ENCODE measurements at regions not wholly inside any gene's neighbourhood (a gene's known extent, or its start where the extent isn't known, plus 50 kb on each side); places are given as distances from the start of the nearest gene placed in this dataset.

DNA sequence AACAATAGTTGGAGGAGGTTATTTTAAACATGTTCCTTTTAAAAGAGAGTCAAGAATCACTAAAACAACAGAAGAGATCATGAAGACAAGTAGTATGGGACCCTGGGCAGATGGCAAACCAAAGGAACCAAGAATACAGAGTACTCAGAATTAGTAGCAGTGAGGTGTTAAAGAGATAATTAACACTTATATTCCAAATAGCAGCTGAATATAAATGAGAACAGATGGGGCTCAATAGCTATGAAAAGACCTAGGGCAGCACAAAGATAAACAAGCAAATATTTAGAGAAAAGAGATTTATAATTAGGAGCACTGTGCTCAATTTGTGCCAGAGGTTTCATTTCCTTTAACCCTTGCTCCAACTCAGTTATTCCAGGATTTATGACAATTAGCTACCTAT is 159.1 kb downstream of the FAM114A2 start:
- no peak for DNase-seq

DNA sequence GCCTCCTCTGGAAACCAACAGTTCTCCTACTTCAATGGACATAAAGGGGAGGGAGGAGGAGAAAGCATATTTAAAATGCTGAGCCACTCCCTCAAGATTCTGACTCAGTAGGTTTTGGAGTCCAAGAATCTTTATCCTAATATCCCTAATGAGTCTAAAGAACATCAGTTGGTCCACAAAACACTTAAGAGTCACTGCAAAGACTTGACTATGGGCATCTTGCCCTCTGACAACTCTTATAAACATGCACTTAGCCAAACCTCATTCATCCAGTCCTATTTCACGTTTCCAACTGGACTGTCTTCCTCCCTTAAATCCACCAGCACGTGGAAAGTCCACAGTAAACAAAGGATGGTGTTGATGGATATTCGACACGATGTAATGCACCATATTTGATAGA is 172.5 kb downstream of the FAM114A2 start:
- DNase-seq: no peak

DNA sequence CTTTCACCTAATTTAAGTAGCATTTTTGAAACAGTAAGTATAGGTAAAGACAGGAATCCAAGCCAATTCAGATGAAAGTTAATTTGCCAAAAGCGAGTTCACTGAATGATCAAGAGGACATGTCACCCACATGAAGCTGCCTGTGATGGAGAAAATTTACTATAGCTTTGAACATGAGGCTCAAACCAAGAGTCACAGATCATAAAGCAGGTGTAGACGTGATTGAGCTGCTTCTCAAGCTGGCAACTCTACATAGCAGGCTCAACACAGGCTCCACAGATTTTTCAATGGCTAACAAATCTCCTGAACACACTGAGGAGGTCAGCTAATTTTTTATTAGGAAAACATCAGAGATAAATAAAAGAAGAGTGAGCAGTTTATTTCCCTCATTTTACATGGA is 173.7 kb downstream of the FAM114A2 start:
- no peak for DNase-seq

DNA sequence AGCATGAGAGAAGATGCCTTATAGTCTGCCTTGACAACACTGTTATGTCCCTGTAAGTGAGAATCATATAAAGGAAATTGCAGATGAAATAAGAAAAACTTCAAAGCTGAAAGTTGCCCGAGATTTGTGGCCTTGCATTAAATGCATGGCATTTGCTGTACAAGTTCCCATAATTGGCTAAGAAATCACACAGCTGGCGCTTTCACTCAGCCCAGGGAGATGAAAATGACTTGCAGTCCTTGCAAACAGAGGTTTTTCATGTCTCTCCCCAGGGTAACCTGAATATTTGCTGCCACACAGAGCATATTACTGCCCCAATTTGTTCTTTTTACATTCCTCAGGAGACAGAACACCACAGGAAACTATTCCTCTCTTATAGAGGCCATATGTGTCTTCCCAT is 174.8 kb downstream of the FAM114A2 start:
- DNase-seq: peak; percentile 24

Measured in femur (tissue), 1 donor.